ENCODE measurements at regions not wholly inside any gene's neighbourhood (a gene's known extent, or its start where the extent isn't known, plus 50 kb on each side); places are given as distances from the start of the nearest gene placed in this dataset.

GRCh38 chr21:14712121-14712715 lies 166.1 kb upstream of the SAMSN1 start:
- CTCF ChIA-PET, result no interaction called here
- H3K4me1 Mint-ChIP-seq (ENCODE audit: low read depth, unreplicated experiment), result no peaks in the 10 kb centered on the region

GRCh38 chr21:14711287-14711686 lies 165.2 kb upstream of the SAMSN1 start:
- DNase-seq, result no peak
- no peaks in the 10 kb centered on the region for H3K27me3 ChIP-seq (replicated peaks; ENCODE audit: control insufficient read depth, insufficient read depth, low read length)
- Mint-ChIP-seq H3K4me3 (ENCODE audit: unreplicated experiment) (no peak overlapping the region), H3K4me1 (ENCODE audit: low read depth, unreplicated experiment) (no peaks in the 10 kb centered on the region), H3K36me3 (ENCODE audit: insufficient read depth, unreplicated experiment) (no peaks in the 10 kb centered on the region), H3K9me3 (ENCODE audit: unreplicated experiment) (peaks cover 10% of the 10 kb centered on the region), H3K27ac (ENCODE audit: unreplicated experiment) (no peak overlapping the region), H3K27me3 (ENCODE audit: insufficient read depth, unreplicated experiment) (no peaks in the 10 kb centered on the region)
- no peak overlapping the region for H3K4me3 ChIP-seq (ENCODE audit: low read depth, low read length)
- no peaks in the 10 kb centered on the region for H3K9me3 ChIP-seq
- H3K36me3 ChIP-seq (ENCODE audit: control insufficient read depth, insufficient read depth, low read length), result no peaks in the 10 kb centered on the region
- H3K4me1 ChIP-seq, result 0 out of 2 replicates have a peak, but pooled peaks cover 7% of the 10 kb centered on the region
- POLR2A ChIA-PET, result no interaction called here
- BruUV-seq (replicated peaks), result no TSS peak
- intact Hi-C loops (cut with micrococcal nuclease; ENCODE audit: unreplicated experiment), result no loop called here
- no peak for TF ChIP-seq CTCF (IDR thresholded peaks at IDR 0.05; ENCODE audit: insufficient read depth in 1 of 2, low read depth in 1 of 2, low read length in 1 of 2, severe bottlenecking in 1 of 2, unreplicated experiment in 1 of 2)
- CTCF ChIA-PET, result no interaction called here

More at GRCh38 chr21:14712121-14712715, 166.1 kb upstream of the SAMSN1 start:
- TF ChIP-seq CTCF (IDR thresholded peaks at IDR 0.05; ENCODE audit: insufficient read depth in 1 of 2, low read depth in 1 of 2, low read length in 1 of 2, severe bottlenecking in 1 of 2, unreplicated experiment in 1 of 2), result no peak
- peak in 1 of 2 experiments; percentile 10 for DNase-seq
- Mint-ChIP-seq H3K27ac (ENCODE audit: unreplicated experiment) (no peak overlapping the region), H3K9me3 (ENCODE audit: unreplicated experiment) (peaks cover 10% of the 10 kb centered on the region), H3K4me3 (ENCODE audit: unreplicated experiment) (no peak overlapping the region), H3K27me3 (ENCODE audit: insufficient read depth, unreplicated experiment) (no peaks in the 10 kb centered on the region), H3K36me3 (ENCODE audit: insufficient read depth, unreplicated experiment) (no peaks in the 10 kb centered on the region)
- Histone ChIP-seq H3K9me3 (no peaks in the 10 kb centered on the region), H3K4me1 (0 out of 2 replicates have a peak, but pooled peaks cover 7% of the 10 kb centered on the region), H3K27me3 (replicated peaks; ENCODE audit: control insufficient read depth, insufficient read depth, low read length) (no peaks in the 10 kb centered on the region), H3K4me3 (ENCODE audit: low read depth, low read length) (no peak overlapping the region), H3K36me3 (ENCODE audit: control insufficient read depth, insufficient read depth, low read length) (no peaks in the 10 kb centered on the region)
- no TSS peak for BruUV-seq (replicated peaks)
- intact Hi-C loops (cut with micrococcal nuclease; ENCODE audit: unreplicated experiment), result loop anchor here (1.0 kb wide), 1 partner anchor 12 kb away; no protein-coding TSS in a partner anchor
- POLR2A ChIA-PET, result no interaction called here

GRCh38 chr21:14707511-14708020 lies 161.5 kb upstream of the SAMSN1 start:
- Histone ChIP-seq H3K27me3 (replicated peaks; ENCODE audit: control insufficient read depth, insufficient read depth, low read length) (no peaks in the 10 kb centered on the region), H3K36me3 (ENCODE audit: control insufficient read depth, insufficient read depth, low read length) (no peaks in the 10 kb centered on the region), H3K4me3 (ENCODE audit: low read depth, low read length) (no peak overlapping the region), H3K9me3 (no peaks in the 10 kb centered on the region), H3K4me1 (0 out of 2 replicates have a peak, but pooled peaks cover 7% of the 10 kb centered on the region)
- Mint-ChIP-seq H3K9me3 (ENCODE audit: unreplicated experiment) (peaks cover under 1% of the 10 kb centered on the region), H3K36me3 (ENCODE audit: insufficient read depth, unreplicated experiment) (no peaks in the 10 kb centered on the region), H3K27me3 (ENCODE audit: insufficient read depth, unreplicated experiment) (no peaks in the 10 kb centered on the region), H3K4me3 (ENCODE audit: unreplicated experiment) (no peak overlapping the region), H3K27ac (ENCODE audit: unreplicated experiment) (no peak overlapping the region), H3K4me1 (ENCODE audit: low read depth, unreplicated experiment) (no peaks in the 10 kb centered on the region)
- no peak for TF ChIP-seq CTCF (IDR thresholded peaks at IDR 0.05; ENCODE audit: insufficient read depth in 1 of 2, low read depth in 1 of 2, low read length in 1 of 2, severe bottlenecking in 1 of 2, unreplicated experiment in 1 of 2)
- intact Hi-C loops (cut with micrococcal nuclease; ENCODE audit: unreplicated experiment), result no loop called here
- BruUV-seq (replicated peaks), result no TSS peak
- ChIA-PET POLR2A (no interaction called here), CTCF (no interaction called here)
- no peak for DNase-seq

Measured in Caco-2 (cell line).